DND-41 (cell line): ENCODE measurements at regions not wholly inside any gene's neighbourhood (a gene's known extent, or its start where the extent isn't known, plus 50 kb on each side); places are given as distances from the start of the nearest gene placed in this dataset.

Source experiments
- CTCF ChIP-seq: IDR thresholded peaks from 2 replicates; pipeline ENCODE4 v1.5.1; 2012; ENCODE audit warnings: borderline replicate concordance, low read length, moderate library complexity, mild to moderate bottlenecking; ENCODE audit not compliant: poor library complexity, severe bottlenecking; ENCODE audit errors: extremely low read depth
- EZH2 ChIP-seq: IDR thresholded peaks from 3 replicates; pipeline ENCODE4 v1.6.1; 2012; ENCODE audit warnings: borderline replicate concordance, low read depth, mild to moderate bottlenecking, moderate library complexity, low read length, inconsistent platforms; ENCODE audit not compliant: severe bottlenecking

- TF ChIP-seq CTCF (no peak), EZH2 (no peak)
Observed at GRCh38 chr12:75887979-75888378, 143.6 kb downstream of the PHLDA1 start.
